ENCODE measurements at regions not wholly inside any gene's neighbourhood (a gene's known extent, or its start where the extent isn't known, plus 50 kb on each side); places are given as distances from the start of the nearest gene placed in this dataset.

DNA sequence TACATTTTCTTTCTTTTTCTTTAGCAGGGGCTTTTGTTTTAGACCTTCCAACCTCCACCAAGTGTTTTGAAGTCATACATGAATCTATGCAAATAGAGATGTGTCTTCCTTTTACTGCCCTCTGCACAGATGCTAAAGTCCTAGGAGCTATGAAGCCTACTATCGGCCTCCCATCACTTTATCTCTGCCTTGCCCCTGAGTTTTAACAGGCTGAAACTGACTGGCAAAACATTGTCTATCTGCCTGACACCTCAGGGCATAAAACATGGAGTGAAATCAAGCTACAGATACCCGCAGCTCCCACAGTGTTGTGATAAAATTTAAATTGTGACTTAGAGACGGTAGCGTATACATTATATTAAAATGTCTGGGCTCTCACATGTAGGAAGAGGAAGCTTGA lies 604.6 kb upstream of the C9orf72 start:
- Histone ChIP-seq H3K9me2 (ENCODE audit: low read depth, low read length) (no peaks in the 10 kb centered on the region), H2AFZ (ENCODE audit: low read length) (no peak overlapping the region), H3K9ac (ENCODE audit: low read length) (no peak overlapping the region), H3K27me3 (ENCODE audit: insufficient read depth, low read length) (no peaks in the 10 kb centered on the region), H3K4me3 (ENCODE audit: low read depth, low read length, poor library complexity, severe bottlenecking) (no peak overlapping the region), H3F3A (ENCODE audit: insufficient read depth, low read length) (no peaks in the 10 kb centered on the region), H3K4me2 (ENCODE audit: low read length) (no peak overlapping the region), H3K79me2 (ENCODE audit: insufficient read depth, low read length) (no peaks in the 10 kb centered on the region), H3K27ac (ENCODE audit: low read depth, low read length, poor library complexity, severe bottlenecking) (no peak overlapping the region), H3K36me3 (ENCODE audit: insufficient read depth, low read length) (no peaks in the 10 kb centered on the region), H4K20me1 (ENCODE audit: insufficient read depth, low read length) (no peaks in the 10 kb centered on the region), H3K4me1 (ENCODE audit: insufficient read depth, low read length, severe bottlenecking) (no peaks in the 10 kb centered on the region), H3K9me3 (ENCODE audit: low read length) (no peaks in the 10 kb centered on the region)
- TF ChIP-seq, protein P1, sequence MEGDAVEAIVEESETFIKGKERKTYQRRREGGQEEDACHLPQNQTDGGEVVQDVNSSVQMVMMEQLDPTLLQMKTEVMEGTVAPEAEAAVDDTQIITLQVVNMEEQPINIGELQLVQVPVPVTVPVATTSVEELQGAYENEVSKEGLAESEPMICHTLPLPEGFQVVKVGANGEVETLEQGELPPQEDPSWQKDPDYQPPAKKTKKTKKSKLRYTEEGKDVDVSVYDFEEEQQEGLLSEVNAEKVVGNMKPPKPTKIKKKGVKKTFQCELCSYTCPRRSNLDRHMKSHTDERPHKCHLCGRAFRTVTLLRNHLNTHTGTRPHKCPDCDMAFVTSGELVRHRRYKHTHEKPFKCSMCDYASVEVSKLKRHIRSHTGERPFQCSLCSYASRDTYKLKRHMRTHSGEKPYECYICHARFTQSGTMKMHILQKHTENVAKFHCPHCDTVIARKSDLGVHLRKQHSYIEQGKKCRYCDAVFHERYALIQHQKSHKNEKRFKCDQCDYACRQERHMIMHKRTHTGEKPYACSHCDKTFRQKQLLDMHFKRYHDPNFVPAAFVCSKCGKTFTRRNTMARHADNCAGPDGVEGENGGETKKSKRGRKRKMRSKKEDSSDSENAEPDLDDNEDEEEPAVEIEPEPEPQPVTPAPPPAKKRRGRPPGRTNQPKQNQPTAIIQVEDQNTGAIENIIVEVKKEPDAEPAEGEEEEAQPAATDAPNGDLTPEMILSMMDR (IDR thresholded peaks at IDR 0.05; ENCODE audit: low read length) = no peak
- no peak for TF ChIP-seq EZH2 (IDR thresholded peaks at IDR 0.05; ENCODE audit: borderline replicate concordance, low read length)

DNA sequence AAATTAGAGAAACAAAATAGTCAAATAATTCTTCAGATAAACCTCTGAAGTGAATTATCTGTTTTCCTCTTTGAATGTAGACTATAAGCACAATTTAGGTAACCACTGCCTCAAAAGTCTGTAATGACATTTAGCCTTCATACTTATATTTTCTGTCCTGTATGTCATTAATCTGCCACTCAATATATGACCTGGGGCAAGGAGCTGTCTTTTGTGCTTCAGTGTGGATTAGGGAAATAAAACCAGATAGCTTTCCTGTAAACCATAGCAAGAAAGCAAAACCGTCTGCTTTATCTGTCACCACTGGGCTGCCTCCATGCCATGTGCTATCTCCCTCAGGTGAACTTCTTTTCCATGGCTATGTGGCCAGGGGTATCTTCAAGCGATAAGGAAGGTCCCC lies 606.6 kb upstream of the C9orf72 start:
- H3K9ac ChIP-seq (ENCODE audit: low read length) = no peak overlapping the region
- H3K36me3 ChIP-seq (ENCODE audit: insufficient read depth, low read length) = no peaks in the 10 kb centered on the region
- H3K4me3 ChIP-seq (ENCODE audit: low read depth, low read length, poor library complexity, severe bottlenecking) = no peak overlapping the region
- no peak overlapping the region for H3K27ac ChIP-seq (ENCODE audit: low read depth, low read length, poor library complexity, severe bottlenecking)
- H3K4me2 ChIP-seq (ENCODE audit: low read length) = no peak overlapping the region
- H3K4me1 ChIP-seq (ENCODE audit: insufficient read depth, low read length, severe bottlenecking) = no peaks in the 10 kb centered on the region
- no peaks in the 10 kb centered on the region for H3K79me2 ChIP-seq (ENCODE audit: insufficient read depth, low read length)
- no peaks in the 10 kb centered on the region for H4K20me1 ChIP-seq (ENCODE audit: insufficient read depth, low read length)
- no peaks in the 10 kb centered on the region for H3K9me3 ChIP-seq (ENCODE audit: low read length)
- H3F3A ChIP-seq (ENCODE audit: insufficient read depth, low read length) = no peaks in the 10 kb centered on the region
- no peaks in the 10 kb centered on the region for H3K27me3 ChIP-seq (ENCODE audit: insufficient read depth, low read length)
- no peak overlapping the region for H2AFZ ChIP-seq (ENCODE audit: low read length)
- TF ChIP-seq, protein P1 (IDR thresholded peaks at IDR 0.05; ENCODE audit: low read length) = no peak
- TF ChIP-seq EZH2 (IDR thresholded peaks at IDR 0.05; ENCODE audit: borderline replicate concordance, low read length) = no peak
- no peaks in the 10 kb centered on the region for H3K9me2 ChIP-seq (ENCODE audit: low read depth, low read length)

DNA sequence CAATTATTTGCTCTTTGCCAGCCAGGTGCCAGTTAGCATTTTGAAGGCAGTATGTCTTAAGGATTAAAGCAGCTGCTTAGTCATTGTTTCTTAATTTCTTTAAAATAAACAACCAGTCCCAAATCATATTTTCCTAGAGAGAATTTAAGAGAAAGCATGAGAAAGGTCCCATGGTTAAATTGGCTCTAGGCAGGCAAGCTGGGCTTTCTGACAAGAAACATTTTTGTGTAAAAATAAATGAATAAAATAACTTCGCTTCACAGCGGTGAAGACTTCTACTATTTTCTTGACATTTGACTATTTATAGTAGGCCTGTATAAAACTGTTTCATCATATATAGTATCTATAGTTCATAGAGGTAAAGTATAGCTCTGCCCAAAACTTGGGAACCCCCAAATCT lies 617.7 kb upstream of the C9orf72 start:
- Histone ChIP-seq H3K79me2 (ENCODE audit: insufficient read depth, low read length) (no peaks in the 10 kb centered on the region), H3K27ac (ENCODE audit: low read depth, low read length, poor library complexity, severe bottlenecking) (no peak overlapping the region), H3K27me3 (ENCODE audit: insufficient read depth, low read length) (no peaks in the 10 kb centered on the region), H3K9me3 (ENCODE audit: low read length) (no peaks in the 10 kb centered on the region), H3K9ac (ENCODE audit: low read length) (no peak overlapping the region), H3F3A (ENCODE audit: insufficient read depth, low read length) (no peaks in the 10 kb centered on the region), H4K20me1 (ENCODE audit: insufficient read depth, low read length) (no peaks in the 10 kb centered on the region), H3K4me1 (ENCODE audit: insufficient read depth, low read length, severe bottlenecking) (no peaks in the 10 kb centered on the region), H3K9me2 (ENCODE audit: low read depth, low read length) (no peaks in the 10 kb centered on the region), H2AFZ (ENCODE audit: low read length) (no peak overlapping the region), H3K4me3 (ENCODE audit: low read depth, low read length, poor library complexity, severe bottlenecking) (no peak overlapping the region), H3K36me3 (ENCODE audit: insufficient read depth, low read length) (no peaks in the 10 kb centered on the region), H3K4me2 (ENCODE audit: low read length) (no peak overlapping the region)
- no peak for TF ChIP-seq EZH2 (IDR thresholded peaks at IDR 0.05; ENCODE audit: borderline replicate concordance, low read length)
- TF ChIP-seq, protein P1 (IDR thresholded peaks at IDR 0.05; ENCODE audit: low read length) = no peak
